ENCODE measurements at regions not wholly inside any gene's neighbourhood (a gene's known extent, or its start where the extent isn't known, plus 50 kb on each side); places are given as distances from the start of the nearest gene placed in this dataset.

- Mint-ChIP-seq H3K9me3 (ENCODE audit: unreplicated experiment) (no peaks in the 10 kb centered on the region), H3K27ac (ENCODE audit: unreplicated experiment) (no peak overlapping the region), H3K36me3 (ENCODE audit: unreplicated experiment) (no peaks in the 10 kb centered on the region), H3K27me3 (ENCODE audit: unreplicated experiment) (no peaks in the 10 kb centered on the region), H3K4me1 (ENCODE audit: unreplicated experiment) (peaks cover 13% of the 10 kb centered on the region), H3K4me3 (ENCODE audit: unreplicated experiment) (no peak overlapping the region)
- no peak for TF ChIP-seq CTCF (IDR thresholded peaks at IDR 0.05)
- no peak for DNase-seq (ENCODE audit: extremely low spot score, unreplicated experiment)
Measured at GRCh38 chr6:45721665-45722064, 294.0 kb downstream of the CLIC5 start.

DNA sequence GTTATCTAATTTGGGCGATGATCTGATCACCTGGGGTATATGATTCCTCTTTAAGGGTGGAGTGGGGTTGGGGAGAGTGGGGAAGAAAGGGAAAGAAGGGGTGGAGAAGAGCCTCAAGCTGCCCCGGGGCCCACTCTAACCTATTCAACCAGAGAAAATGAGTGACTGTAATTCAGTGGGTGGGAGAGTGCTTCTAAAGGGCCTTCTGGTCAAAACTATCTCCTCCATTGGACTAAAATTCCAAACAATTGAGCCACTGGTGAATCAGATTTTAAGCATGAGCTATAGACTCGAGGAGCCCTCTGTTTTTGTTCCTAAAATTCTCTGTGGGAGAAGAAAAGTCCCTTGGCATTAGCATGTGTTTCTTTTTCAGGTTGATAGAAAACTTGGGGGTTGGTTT is 296.8 kb downstream of the CLIC5 start:
- no peak for TF ChIP-seq CTCF (IDR thresholded peaks at IDR 0.05)
- Mint-ChIP-seq H3K27me3 (ENCODE audit: unreplicated experiment) (no peaks in the 10 kb centered on the region), H3K36me3 (ENCODE audit: unreplicated experiment) (no peaks in the 10 kb centered on the region), H3K9me3 (ENCODE audit: unreplicated experiment) (no peaks in the 10 kb centered on the region), H3K27ac (ENCODE audit: unreplicated experiment) (no peak overlapping the region), H3K4me1 (ENCODE audit: unreplicated experiment) (peaks cover 21% of the 10 kb centered on the region), H3K4me3 (ENCODE audit: unreplicated experiment) (no peak overlapping the region)
- DNase-seq (ENCODE audit: extremely low spot score, unreplicated experiment) = no peak

DNA sequence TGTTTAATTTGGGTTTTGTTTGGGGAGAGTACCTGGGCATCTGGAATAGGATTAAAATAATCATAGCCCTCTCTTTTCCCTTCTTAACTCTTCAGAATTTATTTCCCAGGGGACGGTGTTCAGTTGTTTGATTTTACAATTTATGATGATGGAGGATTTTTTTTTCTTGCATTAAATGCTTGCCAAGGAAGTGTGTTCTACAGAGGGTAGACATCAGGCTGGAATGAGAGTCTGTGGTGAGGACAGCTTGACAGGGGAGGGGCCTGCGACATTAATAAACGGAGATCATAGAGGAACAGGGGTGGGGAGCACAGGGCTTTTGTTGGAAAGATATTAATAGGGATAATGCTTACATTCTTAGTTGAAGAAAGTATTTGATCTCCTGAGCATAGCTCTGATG is 297.5 kb downstream of the CLIC5 start:
- no peaks in the 10 kb centered on the region for H3K36me3 Mint-ChIP-seq (ENCODE audit: unreplicated experiment)
- peaks cover 21% of the 10 kb centered on the region for H3K4me1 Mint-ChIP-seq (ENCODE audit: unreplicated experiment)
- H3K9me3 Mint-ChIP-seq (ENCODE audit: unreplicated experiment) = no peaks in the 10 kb centered on the region
- no peaks in the 10 kb centered on the region for H3K27me3 Mint-ChIP-seq (ENCODE audit: unreplicated experiment)
- DNase-seq (ENCODE audit: extremely low spot score, unreplicated experiment) = no peak
- H3K27ac Mint-ChIP-seq (ENCODE audit: unreplicated experiment) = no peak overlapping the region
- TF ChIP-seq CTCF (IDR thresholded peaks at IDR 0.05) = no peak
- H3K4me3 Mint-ChIP-seq (ENCODE audit: unreplicated experiment) = no peak overlapping the region

DNA sequence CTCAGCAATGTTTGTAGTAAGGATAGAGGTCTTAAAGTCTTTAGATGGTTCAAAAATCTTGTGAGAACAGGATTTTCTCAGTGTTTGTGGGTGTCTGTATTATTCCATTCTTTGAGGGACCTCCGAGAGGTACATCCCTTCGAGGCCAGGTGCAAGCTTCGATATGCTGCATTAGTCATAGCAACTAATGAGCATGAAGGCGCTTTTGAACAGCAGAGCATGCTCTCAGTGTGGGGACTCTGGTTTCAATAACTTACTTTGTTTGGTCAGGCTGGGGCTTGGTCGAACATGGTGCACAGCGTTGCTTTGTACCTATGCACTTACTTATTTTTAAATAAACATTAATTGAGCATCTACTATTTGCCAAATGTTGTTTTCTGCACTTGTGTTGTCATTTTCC is 297.9 kb downstream of the CLIC5 start:
- H3K27me3 Mint-ChIP-seq (ENCODE audit: unreplicated experiment) = no peaks in the 10 kb centered on the region
- H3K4me3 Mint-ChIP-seq (ENCODE audit: unreplicated experiment) = no peak overlapping the region
- peaks cover 25% of the 10 kb centered on the region for H3K4me1 Mint-ChIP-seq (ENCODE audit: unreplicated experiment)
- H3K9me3 Mint-ChIP-seq (ENCODE audit: unreplicated experiment) = no peaks in the 10 kb centered on the region
- no peak overlapping the region for H3K27ac Mint-ChIP-seq (ENCODE audit: unreplicated experiment)
- H3K36me3 Mint-ChIP-seq (ENCODE audit: unreplicated experiment) = no peaks in the 10 kb centered on the region
- TF ChIP-seq CTCF (IDR thresholded peaks at IDR 0.05) = no peak
- no peak for DNase-seq (ENCODE audit: extremely low spot score, unreplicated experiment)

- no peaks in the 10 kb centered on the region for H3K27me3 Mint-ChIP-seq (ENCODE audit: unreplicated experiment)
- no peaks in the 10 kb centered on the region for H3K9me3 Mint-ChIP-seq (ENCODE audit: unreplicated experiment)
- no peak for TF ChIP-seq CTCF (IDR thresholded peaks at IDR 0.05)
- H3K4me3 Mint-ChIP-seq (ENCODE audit: unreplicated experiment) = no peak overlapping the region
- peaks cover 27% of the 10 kb centered on the region for H3K4me1 Mint-ChIP-seq (ENCODE audit: unreplicated experiment)
- H3K27ac Mint-ChIP-seq (ENCODE audit: unreplicated experiment) = no peak overlapping the region
- no peaks in the 10 kb centered on the region for H3K36me3 Mint-ChIP-seq (ENCODE audit: unreplicated experiment)
- DNase-seq (ENCODE audit: extremely low spot score, unreplicated experiment) = no peak
Measured at GRCh38 chr6:45717027-45717426, 298.6 kb downstream of the CLIC5 start.

Measured in osteocyte (in vitro differentiated cells).